SK-N-MC (cell line): ENCODE measurements at regions not wholly inside any gene's neighbourhood (a gene's known extent, or its start where the extent isn't known, plus 50 kb on each side); places are given as distances from the start of the nearest gene placed in this dataset.

ENCODE experiments used
- DNase-seq: peaks from one replicate; pipeline ENCODE4 v3.0.0-alpha.2; 2011; ENCODE audit warnings: low read depth, low spot score
- H3K27ac ChIP-seq: fragments of 200-600 bp; sonication (generic); 2 replicates; pipeline ENCODE4 v1.5.1; 2016; ENCODE audit warnings: mixed run types
- H3K36me3 ChIP-seq: fragments of 200-600 bp; sonication (generic); 2 replicates; pipeline ENCODE4 v1.6.1; 2017; ENCODE audit warnings: antibody characterized with exemption, low read length, mixed read lengths; ENCODE audit not compliant: insufficient read depth
- H3K4me3 ChIP-seq: fragments of 200-600 bp; sonication (generic); 2 replicates; pipeline ENCODE4 v1.5.1; 2016
- H3K9ac ChIP-seq: fragments of 200-600 bp; sonication (generic); 2 replicates; pipeline ENCODE4 v1.8.0; 2017; ENCODE audit warnings: mixed run types, mixed read lengths; ENCODE audit not compliant: insufficient read length
- H3K9me3 ChIP-seq: fragments of 200-600 bp; sonication (generic); 2 replicates; pipeline ENCODE4 v1.6.1; 2017; ENCODE audit warnings: low read depth, mild to moderate bottlenecking, antibody characterized with exemption, low read length, moderate library complexity, mixed read lengths
- EZH2 ChIP-seq: fragments of 200-600 bp; sonication (generic); IDR thresholded peaks from one replicate; pipeline ENCODE4 v1.6.1; 2017; ENCODE audit warnings: antibody characterized with exemption
- FOXP2 ChIP-seq: optimal IDR thresholded peaks from 2 replicates; pipeline ENCODE3; 2011; ENCODE audit warnings: mild to moderate bottlenecking, moderate library complexity; ENCODE audit not compliant: insufficient read depth; ENCODE audit errors: extremely low read length, control extremely low read depth
- POLR2AphosphoS5 ChIP-seq: IDR thresholded peaks from 2 replicates; pipeline ENCODE4 v1.6.1; 2012; ENCODE audit warnings: mild to moderate bottlenecking, low read depth, low read length, borderline replicate concordance

- Histone ChIP-seq H3K9ac (no peak overlapping the region), H3K9me3 (no peaks in the 10 kb centered on the region), H3K27ac (no peak overlapping the region), H3K4me3 (no peak overlapping the region), H3K36me3 (no peaks in the 10 kb centered on the region)
- TF ChIP-seq FOXP2 (no peak), EZH2 (no peak), POLR2AphosphoS5 (no peak)
- DNase-seq = no peak
These were observed 184.8 kb upstream of the THRB start for GRCh38 chr3:24679429-24679828.

DNA sequence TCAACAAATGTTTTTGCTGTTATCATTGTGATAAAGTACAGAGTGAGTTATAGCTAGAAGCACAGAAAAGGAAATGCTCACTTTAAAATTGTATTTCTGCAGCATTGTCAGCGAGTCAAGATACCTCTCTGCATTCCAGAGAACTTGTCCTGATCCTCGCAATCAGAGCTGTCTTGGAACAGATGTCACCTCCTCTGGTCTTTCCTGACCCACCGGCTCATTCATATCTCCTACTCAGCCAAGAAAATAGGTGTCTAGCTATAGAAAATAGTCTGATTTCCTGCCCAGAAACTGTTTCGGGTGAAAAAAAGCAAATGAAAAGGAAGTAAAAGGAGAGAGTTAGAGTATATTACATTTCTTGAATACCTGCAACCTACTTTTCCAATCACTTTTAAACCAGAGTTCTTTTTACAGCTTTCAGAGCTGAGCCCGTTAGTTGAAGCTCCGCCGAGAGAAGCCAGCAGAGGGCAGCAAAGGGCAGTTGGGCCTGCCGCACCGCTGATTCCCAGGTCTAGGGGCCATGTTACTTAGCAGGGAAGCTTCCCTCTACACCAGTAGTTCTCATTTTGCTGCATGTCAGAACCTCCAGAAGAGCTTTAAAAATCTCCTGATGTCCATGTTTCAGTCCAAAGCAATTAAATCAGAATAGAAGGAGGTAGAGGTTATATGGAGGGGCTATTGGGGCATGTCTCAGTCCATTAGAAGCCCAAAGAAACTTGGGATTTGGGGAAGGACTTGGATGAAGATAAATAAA, 185.7 kb upstream of the THRB start:
- no peak overlapping the region for H3K9ac ChIP-seq
- no peak for DNase-seq
- no peak overlapping the region for H3K27ac ChIP-seq
- H3K9me3 ChIP-seq = no peaks in the 10 kb centered on the region
- no peak for TF ChIP-seq FOXP2
- no peak for TF ChIP-seq POLR2AphosphoS5
- TF ChIP-seq EZH2 = no peak
- H3K36me3 ChIP-seq = no peaks in the 10 kb centered on the region
- H3K4me3 ChIP-seq = no peak overlapping the region

- Histone ChIP-seq H3K9ac (no peak overlapping the region), H3K36me3 (no peaks in the 10 kb centered on the region), H3K4me3 (no peak overlapping the region), H3K27ac (no peak overlapping the region), H3K9me3 (no peaks in the 10 kb centered on the region)
- TF ChIP-seq EZH2 (no peak), POLR2AphosphoS5 (no peak), FOXP2 (no peak)
- no peak for DNase-seq
These were observed 187.5 kb upstream of the THRB start for GRCh38 chr3:24682141-24682547.

DNA sequence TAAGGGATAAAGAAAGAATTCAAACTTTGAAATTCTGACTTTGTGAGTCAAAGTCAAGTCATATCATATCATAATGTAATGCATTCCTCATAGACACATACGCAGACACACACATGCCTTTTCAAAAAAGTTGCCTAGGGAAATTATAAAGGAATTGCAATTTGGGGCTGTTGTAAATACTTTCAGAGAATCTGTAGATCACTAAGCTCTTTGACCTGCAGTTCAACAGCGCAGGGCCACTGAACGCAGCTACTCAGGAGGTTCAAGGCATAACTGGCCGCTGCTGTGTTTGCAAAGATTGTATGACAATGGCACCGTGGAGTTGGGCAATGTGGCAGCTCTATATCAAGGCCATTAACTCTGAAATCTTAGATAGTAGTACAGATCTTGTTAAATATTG, 188.4 kb upstream of the THRB start:
- no peak for DNase-seq
- Histone ChIP-seq H3K4me3 (no peak overlapping the region), H3K36me3 (no peaks in the 10 kb centered on the region), H3K9me3 (no peaks in the 10 kb centered on the region), H3K27ac (no peak overlapping the region), H3K9ac (no peak overlapping the region)
- TF ChIP-seq POLR2AphosphoS5 (no peak), FOXP2 (no peak), EZH2 (no peak)

DNA sequence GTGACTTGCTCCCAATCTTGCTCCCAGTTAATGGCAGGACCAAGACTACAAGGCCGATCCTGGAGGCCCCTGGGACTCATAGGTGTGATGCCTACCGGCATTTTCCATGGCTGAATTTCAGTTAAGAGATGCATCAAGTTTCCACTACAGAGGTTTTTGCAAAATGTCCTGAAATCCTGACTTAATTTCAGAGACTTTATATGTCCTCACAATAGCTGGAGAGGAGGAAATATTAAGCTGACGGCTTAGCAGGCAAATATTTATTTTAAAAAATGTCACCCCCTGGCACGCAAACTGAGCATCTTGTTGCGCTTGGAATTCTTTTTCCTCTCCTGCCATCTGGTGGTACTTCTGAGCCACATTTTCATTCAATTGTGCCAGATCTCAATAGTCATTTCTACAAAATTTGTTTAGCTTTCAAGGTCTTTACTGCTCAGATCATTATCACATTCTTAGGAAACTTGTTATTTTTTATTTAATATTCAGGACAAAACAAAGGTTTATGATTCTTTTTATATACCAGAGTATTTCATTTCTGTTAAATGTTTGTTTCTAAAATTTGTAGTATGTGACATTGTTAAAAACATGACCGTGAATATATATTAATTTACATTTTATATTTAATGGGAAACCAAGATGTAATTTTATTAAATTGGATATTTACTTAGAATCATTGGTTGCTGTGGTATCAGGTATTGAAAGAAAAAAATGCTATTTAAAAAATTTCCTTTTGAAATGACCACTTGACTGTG, 189.2 kb upstream of the THRB start:
- H3K9ac ChIP-seq = no peak overlapping the region
- TF ChIP-seq EZH2 = no peak
- no peak for TF ChIP-seq POLR2AphosphoS5
- TF ChIP-seq FOXP2 = no peak
- H3K27ac ChIP-seq = no peak overlapping the region
- peak; percentile 3 for DNase-seq
- no peaks in the 10 kb centered on the region for H3K36me3 ChIP-seq
- no peak overlapping the region for H3K4me3 ChIP-seq
- no peaks in the 10 kb centered on the region for H3K9me3 ChIP-seq

GRCh38 chr3:24684506-24685023, 189.9 kb upstream of the THRB start:
- no peak overlapping the region for H3K27ac ChIP-seq
- no peak overlapping the region for H3K4me3 ChIP-seq
- no peaks in the 10 kb centered on the region for H3K9me3 ChIP-seq
- no peaks in the 10 kb centered on the region for H3K36me3 ChIP-seq
- DNase-seq = no peak
- H3K9ac ChIP-seq = no peak overlapping the region
- TF ChIP-seq POLR2AphosphoS5 = no peak
- TF ChIP-seq EZH2 = no peak
- TF ChIP-seq FOXP2 = no peak

DNA sequence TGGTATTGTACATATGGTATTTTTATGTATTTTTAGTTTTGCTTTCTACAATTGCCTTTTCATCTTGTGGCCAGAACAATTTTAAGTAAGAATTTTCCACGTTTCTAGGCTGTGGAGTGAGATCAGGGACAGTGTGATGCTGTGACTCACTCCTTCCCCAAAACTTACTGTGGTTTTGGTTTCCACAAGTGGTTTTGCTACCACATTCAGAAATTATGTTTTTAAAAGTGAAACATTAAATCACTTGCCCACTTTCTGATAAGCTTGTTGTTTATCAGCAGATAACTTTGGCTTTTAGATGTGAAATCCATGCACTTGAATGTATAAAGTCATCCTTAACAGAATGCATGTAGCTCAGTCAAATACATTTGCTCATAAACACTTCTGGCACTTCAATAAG, 192.2 kb upstream of the THRB start:
- H3K9ac ChIP-seq = no peak overlapping the region
- DNase-seq = no peak
- H3K36me3 ChIP-seq = no peaks in the 10 kb centered on the region
- no peak overlapping the region for H3K27ac ChIP-seq
- no peak overlapping the region for H3K4me3 ChIP-seq
- TF ChIP-seq FOXP2 = no peak
- H3K9me3 ChIP-seq = no peaks in the 10 kb centered on the region

- Histone ChIP-seq H3K27ac (no peak overlapping the region), H3K9ac (no peak overlapping the region), H3K4me3 (no peak overlapping the region), H3K9me3 (no peaks in the 10 kb centered on the region), H3K36me3 (no peaks in the 10 kb centered on the region)
- TF ChIP-seq FOXP2 = no peak
- TF ChIP-seq EZH2 = no peak
- TF ChIP-seq POLR2AphosphoS5 = no peak
- no peak for DNase-seq
These were observed 193.0 kb upstream of the THRB start for GRCh38 chr3:24687671-24688070.
